ENCODE measurements at regions not wholly inside any gene's neighbourhood (a gene's known extent, or its start where the extent isn't known, plus 50 kb on each side); places are given as distances from the start of the nearest gene placed in this dataset.

GRCh38 chr1:118660769-118661168 lies 327.4 kb downstream of the TBX15 start:
- H2AFZ ChIP-seq (ENCODE audit: low read length) = no peak overlapping the region
- no peaks in the 10 kb centered on the region for H4K20me1 ChIP-seq (ENCODE audit: insufficient read depth, low read length)
- no peaks in the 10 kb centered on the region for H3K79me2 ChIP-seq (ENCODE audit: insufficient read depth, low read length)
- ChIA-PET POLR2A (no interaction called here), CTCF (ENCODE audit: low intra/inter-chr PET ratio, low total read pairs) (no interaction called here)
- no peak for TF ChIP-seq ZBTB7A (CRISPR knock-in tag; IDR thresholded peaks at IDR 0.05)
- TF ChIP-seq EP300 (IDR thresholded peaks at IDR 0.05; ENCODE audit: low read depth in 2 of 2, low read length in 2 of 2) = no peak
- no peak for TF ChIP-seq EP300 (CRISPR knock-in tag; IDR thresholded peaks at IDR 0.05; ENCODE audit: borderline replicate concordance)
- no peak for TF ChIP-seq KMT2A (CRISPR knock-in tag; IDR thresholded peaks at IDR 0.05)
- no peaks in the 10 kb centered on the region for H3K27me3 ChIP-seq (ENCODE audit: control insufficient read depth in 1 of 2, insufficient read depth in 2 of 2, low read length in 2 of 2)
- no peaks in the 10 kb centered on the region for H3K4me1 ChIP-seq (ENCODE audit: insufficient read depth, low read length)
- in situ Hi-C loops (cut with HindIII; ENCODE audit: extremely low pct_ligation_motif_present, low pct_unique_long_range_greater_than_20kb) (no loop called here), intact Hi-C loops (cut with micrococcal nuclease; ENCODE audit: unreplicated experiment) (no loop called here)
- no peak overlapping the region for H3K27ac ChIP-seq (ENCODE audit: extremely low read length, insufficient read depth, low read length)
- FAIRE-seq (no peak), DNase-seq (ENCODE audit: low spot score) (no peak), ATAC-seq (no peak)
- 0% methylated on average over 1 of the region's 1 CpG for WGBS (ENCODE audit: low lambda C conversion rate)
- H3K36me3 ChIP-seq (replicated peaks in 1 of 2; ENCODE audit: control insufficient read depth in 1 of 2, insufficient read depth in 2 of 2, low read length in 2 of 2) = no peaks in the 10 kb centered on the region
- H3K4me3 ChIP-seq (replicated peaks in 1 of 3; ENCODE audit: insufficient read depth in 1 of 3, low read depth in 2 of 3, low read length in 3 of 3) = no peak overlapping the region
- no peak overlapping the region for H3K9ac ChIP-seq (ENCODE audit: insufficient read depth, low read depth, low read length)
- H3K9me3 ChIP-seq (ENCODE audit: low read length) = no peaks in the 10 kb centered on the region
- no peak overlapping the region for H3K4me2 ChIP-seq (ENCODE audit: low read depth, low read length)
- BruUV-seq (replicated peaks) = no TSS peak

- no TSS peak for BruUV-seq (replicated peaks)
- Histone ChIP-seq H3K4me1 (ENCODE audit: insufficient read depth, low read length) (no peaks in the 10 kb centered on the region), H3K4me3 (replicated peaks in 1 of 3; ENCODE audit: insufficient read depth in 1 of 3, low read depth in 2 of 3, low read length in 3 of 3) (no peak overlapping the region), H3K9me3 (ENCODE audit: low read length) (no peaks in the 10 kb centered on the region), H3K27me3 (ENCODE audit: control insufficient read depth in 1 of 2, insufficient read depth in 2 of 2, low read length in 2 of 2) (no peaks in the 10 kb centered on the region), H2AFZ (ENCODE audit: low read length) (no peak overlapping the region), H3K36me3 (replicated peaks in 1 of 2; ENCODE audit: control insufficient read depth in 1 of 2, insufficient read depth in 2 of 2, low read length in 2 of 2) (no peaks in the 10 kb centered on the region), H4K20me1 (ENCODE audit: insufficient read depth, low read length) (no peaks in the 10 kb centered on the region), H3K79me2 (ENCODE audit: insufficient read depth, low read length) (no peaks in the 10 kb centered on the region), H3K9ac (ENCODE audit: insufficient read depth, low read depth, low read length) (no peak overlapping the region), H3K27ac (ENCODE audit: extremely low read length, insufficient read depth, low read length) (no peak overlapping the region), H3K4me2 (ENCODE audit: low read depth, low read length) (no peak overlapping the region)
- in situ Hi-C loops (cut with HindIII; ENCODE audit: extremely low pct_ligation_motif_present, low pct_unique_long_range_greater_than_20kb) = no loop called here
- 0% methylated on average over 2 of the region's 3 CpGs for WGBS (ENCODE audit: low lambda C conversion rate)
- CTCF ChIA-PET (ENCODE audit: low intra/inter-chr PET ratio, low total read pairs) = no interaction called here
- intact Hi-C loops (cut with micrococcal nuclease; ENCODE audit: unreplicated experiment) = no loop called here
- FAIRE-seq (no peak), ATAC-seq (no peak), DNase-seq (ENCODE audit: low spot score) (no peak)
- TF ChIP-seq ZNF253 (CRISPR knock-in tag; IDR thresholded peaks at IDR 0.05; ENCODE audit: borderline replicate concordance) = no peak
- TF ChIP-seq, protein P1, sequence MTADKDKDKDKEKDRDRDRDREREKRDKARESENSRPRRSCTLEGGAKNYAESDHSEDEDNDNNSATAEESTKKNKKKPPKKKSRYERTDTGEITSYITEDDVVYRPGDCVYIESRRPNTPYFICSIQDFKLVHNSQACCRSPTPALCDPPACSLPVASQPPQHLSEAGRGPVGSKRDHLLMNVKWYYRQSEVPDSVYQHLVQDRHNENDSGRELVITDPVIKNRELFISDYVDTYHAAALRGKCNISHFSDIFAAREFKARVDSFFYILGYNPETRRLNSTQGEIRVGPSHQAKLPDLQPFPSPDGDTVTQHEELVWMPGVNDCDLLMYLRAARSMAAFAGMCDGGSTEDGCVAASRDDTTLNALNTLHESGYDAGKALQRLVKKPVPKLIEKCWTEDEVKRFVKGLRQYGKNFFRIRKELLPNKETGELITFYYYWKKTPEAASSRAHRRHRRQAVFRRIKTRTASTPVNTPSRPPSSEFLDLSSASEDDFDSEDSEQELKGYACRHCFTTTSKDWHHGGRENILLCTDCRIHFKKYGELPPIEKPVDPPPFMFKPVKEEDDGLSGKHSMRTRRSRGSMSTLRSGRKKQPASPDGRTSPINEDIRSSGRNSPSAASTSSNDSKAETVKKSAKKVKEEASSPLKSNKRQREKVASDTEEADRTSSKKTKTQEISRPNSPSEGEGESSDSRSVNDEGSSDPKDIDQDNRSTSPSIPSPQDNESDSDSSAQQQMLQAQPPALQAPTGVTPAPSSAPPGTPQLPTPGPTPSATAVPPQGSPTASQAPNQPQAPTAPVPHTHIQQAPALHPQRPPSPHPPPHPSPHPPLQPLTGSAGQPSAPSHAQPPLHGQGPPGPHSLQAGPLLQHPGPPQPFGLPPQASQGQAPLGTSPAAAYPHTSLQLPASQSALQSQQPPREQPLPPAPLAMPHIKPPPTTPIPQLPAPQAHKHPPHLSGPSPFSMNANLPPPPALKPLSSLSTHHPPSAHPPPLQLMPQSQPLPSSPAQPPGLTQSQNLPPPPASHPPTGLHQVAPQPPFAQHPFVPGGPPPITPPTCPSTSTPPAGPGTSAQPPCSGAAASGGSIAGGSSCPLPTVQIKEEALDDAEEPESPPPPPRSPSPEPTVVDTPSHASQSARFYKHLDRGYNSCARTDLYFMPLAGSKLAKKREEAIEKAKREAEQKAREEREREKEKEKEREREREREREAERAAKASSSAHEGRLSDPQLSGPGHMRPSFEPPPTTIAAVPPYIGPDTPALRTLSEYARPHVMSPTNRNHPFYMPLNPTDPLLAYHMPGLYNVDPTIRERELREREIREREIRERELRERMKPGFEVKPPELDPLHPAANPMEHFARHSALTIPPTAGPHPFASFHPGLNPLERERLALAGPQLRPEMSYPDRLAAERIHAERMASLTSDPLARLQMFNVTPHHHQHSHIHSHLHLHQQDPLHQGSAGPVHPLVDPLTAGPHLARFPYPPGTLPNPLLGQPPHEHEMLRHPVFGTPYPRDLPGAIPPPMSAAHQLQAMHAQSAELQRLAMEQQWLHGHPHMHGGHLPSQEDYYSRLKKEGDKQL (CRISPR knock-in tag; IDR thresholded peaks at IDR 0.05; ENCODE audit: low read depth) = no peak
- TF ChIP-seq AGO2 (optimal IDR thresholded peaks at IDR 0.05; ENCODE audit: low read depth, low read length) = no peak
- TF ChIP-seq ZFP62 (CRISPR knock-in tag; IDR thresholded peaks at IDR 0.05) = no peak
- POLR2A ChIA-PET = no interaction called here
Measured at GRCh38 chr1:118659646-118660045, 328.5 kb downstream of the TBX15 start.
